ENCODE measurements at regions not wholly inside any gene's neighbourhood (a gene's known extent, or its start where the extent isn't known, plus 50 kb on each side); places are given as distances from the start of the nearest gene placed in this dataset.
"Not testable (repeated sequence)": the region's sequence is repeated elsewhere in the genome, so short reads cannot be mapped to it uniquely, and the experiment has no call there.

DNA sequence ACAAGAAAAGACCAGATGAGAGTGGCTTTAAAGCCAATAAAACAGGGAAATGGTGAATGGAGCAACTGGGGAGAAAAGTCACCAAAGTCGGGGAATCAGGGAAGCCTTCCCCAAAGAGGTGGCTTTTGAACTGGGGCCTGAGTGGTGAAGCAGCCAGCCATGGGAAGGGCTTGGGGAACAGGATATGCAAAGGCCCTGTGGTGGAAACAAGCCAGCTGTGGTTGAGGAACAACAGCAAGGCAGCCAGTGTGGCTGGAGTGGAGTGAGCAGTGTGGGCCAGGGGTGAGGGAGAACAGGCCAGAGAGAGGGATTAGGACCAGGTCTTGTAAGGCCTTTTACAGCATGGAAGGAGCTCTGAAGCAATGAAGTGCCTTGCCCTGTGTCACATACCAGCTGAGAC lies 51.0 kb upstream of the ROPN1B start:
- FAIRE-seq, result not testable (repeated sequence)

- FAIRE-seq, result not testable (repeated sequence)
Measured at GRCh38 chr3:125918451-125918850, 50.5 kb upstream of the ROPN1B start.

DNA sequence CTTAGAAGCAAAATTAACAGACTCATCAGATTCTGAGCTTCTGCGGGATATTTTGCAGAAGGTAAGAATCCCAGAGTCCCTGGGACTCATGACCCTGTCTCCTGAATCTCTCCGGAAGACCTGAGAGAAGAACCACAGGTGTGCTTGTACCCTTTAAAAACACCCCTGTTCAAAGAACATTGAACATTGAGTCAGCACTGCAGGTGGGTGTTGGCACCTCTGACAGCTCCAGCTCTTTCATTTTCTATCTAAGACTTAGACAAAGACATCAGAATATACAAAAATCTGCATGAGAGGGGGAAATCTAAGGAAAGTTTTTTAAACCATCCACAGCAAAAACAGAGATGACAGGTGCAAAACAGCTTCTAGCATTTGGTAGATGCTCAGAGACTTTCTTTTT lies 50.1 kb upstream of the ROPN1B start:
- FAIRE-seq, result not testable (repeated sequence)
